Heart left ventricle (tissue), 13 donors: ENCODE measurements at regions not wholly inside any gene's neighbourhood (a gene's known extent, or its start where the extent isn't known, plus 50 kb on each side); places are given as distances from the start of the nearest gene placed in this dataset.

Source experiments
- CTCF ChIP-seq, 12 donors: fragments of 200-600 bp; sonication (generic) in 4 of 12; IDR thresholded peaks; one replicate each; pipeline versions ENCODE4 v1.5.0 to v1.8.0; 2018 to 2022; ENCODE audit warnings: antibody characterized with exemption in 12 of 12, mild to moderate bottlenecking in 5 of 12
- POLR2A ChIP-seq, 2 donors: fragments of 450-650 bp; IDR thresholded peaks; one replicate each; pipeline ENCODE4 v1.6.1; 2017; ENCODE audit warnings: antibody characterized with exemption in 2 of 2, mild to moderate bottlenecking in 2 of 2, moderate library complexity in 2 of 2
- donor health status: ischemic (EF 13 %, LVEDD 7.1; RV severe dilation, severe dysfunction).
- donor health status: DM: no; HTN: yes; CAD: no.
- donor health status: DM: no; HTN: no; CAD: no.
- donor health status: ischemic (EF 25% LVEDD 6.9; RV normal size, moderate dysfunction).
- donor health status: ischemic (EF 25% LVEDD 5.7; RV mildly dilated, moderate dysfunction).
- donor health status: ischemic (EF 35%, LVEDD 5.7; RV mildly dilated, moderate dysfunction).
- donor health status: nonischemic (EF 11% LVEDD 7.7; RV severe dilation, severe dysfunction).
- donor health status: DM: yes; HTN: yes; CAD: no.
- donor health status: PGD.
- donor health status: ischemic (EF 29% LVEDD 5.4; RV normal size, mild dysfunction).
- donor health status: nonischemic (EF 23%, LVEDD 6.1; RV moderate dilation, normal function).

GRCh38 chr2:16217291-16217690, 276.9 kb downstream of the MYCN start:
- TF ChIP-seq CTCF (IDR thresholded peaks at IDR 0.05) (no peak), POLR2A (IDR thresholded peaks at IDR 0.05) (no peak)
